SH-SY5Y (cell line): ENCODE measurements at regions not wholly inside any gene's neighbourhood (a gene's known extent, or its start where the extent isn't known, plus 50 kb on each side); places are given as distances from the start of the nearest gene placed in this dataset.

Experiments used
- GATA2 ChIP-seq: IDR thresholded peaks from 2 replicates; pipeline ENCODE4 v1.6.1; 2011; ENCODE audit warnings: mild to moderate bottlenecking, low read depth, low read length
- GATA3 ChIP-seq: IDR thresholded peaks from 2 replicates; pipeline ENCODE4 v1.6.1; 2011; ENCODE audit warnings: low read depth, mild to moderate bottlenecking, low read length, moderate library complexity

DNA sequence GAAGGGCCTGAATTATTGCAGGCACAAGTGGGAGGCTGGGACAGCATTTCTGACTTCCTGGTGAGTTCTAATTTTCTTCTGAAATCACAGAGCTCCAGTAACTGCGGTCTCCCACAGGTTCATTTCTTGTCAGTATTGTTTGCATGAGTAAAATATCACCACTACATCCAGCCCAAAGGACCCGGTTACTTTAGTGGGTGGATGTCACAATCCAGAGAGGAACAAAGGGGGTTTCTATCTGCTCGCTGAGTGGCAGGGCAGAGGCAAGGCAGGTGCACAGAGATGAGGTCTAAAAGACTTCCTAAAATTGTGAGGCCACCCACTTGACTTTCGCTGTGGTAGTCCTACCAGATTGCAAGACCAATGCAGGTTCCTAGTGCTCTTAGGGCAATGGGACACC, 800.4 kb upstream of the ID2 start:
- TF ChIP-seq GATA2: no peak
- no peak for TF ChIP-seq GATA3
